GM18511 (cell line): ENCODE measurements at regions not wholly inside any gene's neighbourhood (a gene's known extent, or its start where the extent isn't known, plus 50 kb on each side); places are given as distances from the start of the nearest gene placed in this dataset.

Experiments
- ATAC-seq: cut with Tn5 transposase; IDR thresholded peaks from one replicate; pipeline ENCODE4 v1.9.1; 2021; ENCODE audit warnings: mild to moderate bottlenecking, moderate library complexity; ENCODE audit not compliant: unreplicated experiment

DNA sequence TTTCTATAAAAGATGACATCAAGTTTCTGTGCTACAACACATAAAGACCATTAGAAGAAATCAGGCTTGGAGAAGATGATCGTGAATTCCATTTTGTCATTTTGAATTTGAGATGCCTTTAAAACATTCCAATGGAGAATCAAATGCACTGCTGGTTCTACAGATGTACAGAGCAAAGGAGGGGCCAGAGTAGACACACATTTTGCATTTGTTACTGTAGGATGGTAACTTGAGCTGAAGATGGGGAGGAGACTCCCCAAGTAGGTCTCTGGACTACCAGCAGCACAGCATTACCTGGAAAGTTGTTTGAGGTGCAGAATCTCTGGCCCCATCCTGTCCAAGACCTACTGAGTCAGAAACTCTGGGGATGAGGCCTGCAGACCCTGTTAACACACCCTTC, 121.6 kb upstream of the RALGAPA2 start:
- no peak for ATAC-seq

DNA sequence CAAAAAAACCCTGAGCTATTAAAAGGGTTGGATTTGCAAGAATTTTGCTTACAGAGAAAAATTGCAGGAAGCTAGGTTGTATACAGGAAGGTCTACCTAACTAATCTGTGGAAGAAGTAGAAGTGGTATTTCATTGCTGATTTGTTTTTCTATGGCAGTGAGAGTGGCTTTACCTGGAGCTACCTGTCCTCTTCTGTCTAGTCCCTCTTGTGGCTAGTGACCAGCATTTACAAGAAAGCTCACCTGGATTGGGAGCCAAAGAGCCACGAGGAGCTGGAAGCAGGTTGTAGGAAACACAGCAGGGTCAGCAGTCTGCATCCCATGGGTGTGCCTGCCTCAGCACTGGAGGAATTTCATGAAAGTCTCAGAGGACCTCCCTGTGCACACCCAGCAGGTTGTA, 120.3 kb upstream of the RALGAPA2 start:
- ATAC-seq = no peak

DNA sequence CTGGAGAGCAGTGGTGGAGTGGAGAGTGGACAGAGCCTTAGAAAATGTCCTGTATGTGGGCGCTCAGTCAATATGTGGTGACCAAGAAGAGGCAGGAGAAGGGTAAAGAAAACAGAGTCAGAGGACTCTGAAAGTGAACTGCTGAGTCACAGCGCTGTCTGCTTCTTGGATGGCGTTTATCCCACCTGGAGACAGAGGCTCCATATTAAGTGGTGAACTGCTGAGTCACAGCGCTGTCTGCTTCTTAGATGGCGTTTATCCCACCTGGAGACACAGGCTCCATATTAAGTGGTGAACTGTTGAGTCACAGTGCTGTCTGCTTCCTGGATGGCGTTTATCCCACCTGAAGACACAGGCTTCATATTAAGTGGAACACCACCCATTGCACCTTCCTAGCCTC, 119.3 kb upstream of the RALGAPA2 start:
- no peak for ATAC-seq

DNA sequence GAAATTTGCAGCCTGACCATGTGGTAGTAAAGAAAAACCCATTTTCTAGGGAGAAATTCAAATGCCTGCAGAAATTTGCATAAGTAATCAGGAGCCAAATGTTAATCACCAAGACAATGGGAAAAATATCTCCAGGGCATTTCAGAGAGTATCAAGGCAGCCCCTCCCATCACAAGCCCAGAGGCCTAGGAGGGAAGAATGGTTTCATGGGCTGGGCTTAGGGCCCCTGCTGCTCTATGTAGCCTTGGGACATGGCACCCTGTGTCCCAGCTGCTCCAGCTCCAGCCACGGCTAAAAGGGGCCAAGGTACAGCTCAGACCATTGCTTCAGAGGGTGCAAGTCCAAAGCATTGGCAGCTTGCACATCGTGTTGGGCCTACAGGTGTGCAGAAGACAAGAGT, 117.2 kb upstream of the RALGAPA2 start:
- no peak for ATAC-seq

DNA sequence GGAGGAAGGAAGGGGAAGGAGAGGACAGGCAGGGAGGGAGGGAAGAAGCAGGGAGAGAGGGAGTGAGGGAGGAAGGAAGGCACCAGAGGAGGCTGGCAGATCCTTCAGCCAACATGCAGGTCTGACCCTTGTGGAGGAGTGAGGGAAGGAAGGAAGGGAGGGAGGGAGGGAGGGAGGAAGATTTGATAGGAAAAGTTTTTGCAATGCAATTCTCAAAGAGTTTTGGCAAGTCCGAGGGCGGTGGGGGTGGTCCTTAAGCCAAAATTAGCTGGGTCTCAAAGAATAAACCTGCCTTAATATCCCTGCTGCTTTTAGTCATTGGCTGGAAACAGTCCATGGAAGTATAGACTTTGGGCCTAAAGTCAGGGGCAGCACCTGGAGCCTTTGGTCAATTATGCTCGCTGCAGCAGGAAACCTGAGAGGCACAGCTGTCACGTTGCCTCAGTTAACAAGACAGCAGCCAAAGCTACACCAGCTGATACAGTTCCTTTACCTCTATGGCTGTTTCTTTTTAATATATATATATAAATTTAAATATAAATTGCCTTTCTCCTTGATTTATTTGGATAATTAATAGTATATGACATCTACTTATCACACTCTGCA, 115.7 kb upstream of the RALGAPA2 start:
- ATAC-seq = no peak

DNA sequence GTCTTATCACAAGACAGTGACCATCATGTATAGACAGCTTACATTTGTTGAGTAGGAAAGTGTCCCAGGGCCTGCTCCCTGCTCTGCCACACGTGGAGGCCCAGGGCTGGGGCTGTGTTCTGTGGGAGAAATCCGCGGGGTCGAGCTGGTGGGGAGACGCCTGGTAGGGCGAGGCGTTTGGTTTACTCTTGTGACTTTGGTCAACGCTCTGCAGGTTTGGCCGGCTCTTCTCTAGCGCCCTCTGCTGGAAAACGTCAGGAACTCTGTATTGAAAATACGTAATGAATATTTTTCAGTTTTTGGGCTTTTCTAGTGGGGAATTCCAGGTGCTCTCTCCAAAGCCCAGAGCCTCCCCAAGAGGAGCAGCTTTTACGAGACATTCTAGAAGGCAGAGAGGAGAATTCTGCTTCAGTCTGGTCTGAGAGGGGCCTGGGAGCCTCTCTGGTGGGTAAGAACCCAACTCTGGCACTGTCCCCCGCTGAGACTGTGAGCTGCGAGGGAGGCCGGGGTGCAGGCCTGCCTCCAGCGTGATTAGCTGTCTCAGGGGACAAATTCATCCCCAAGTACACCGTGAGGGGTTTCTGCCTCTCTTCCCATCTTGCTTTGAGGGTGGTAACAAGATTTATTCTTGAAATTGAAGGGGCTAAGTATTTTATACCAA, 112.6 kb upstream of the RALGAPA2 start:
- ATAC-seq = peak; percentile 82

DNA sequence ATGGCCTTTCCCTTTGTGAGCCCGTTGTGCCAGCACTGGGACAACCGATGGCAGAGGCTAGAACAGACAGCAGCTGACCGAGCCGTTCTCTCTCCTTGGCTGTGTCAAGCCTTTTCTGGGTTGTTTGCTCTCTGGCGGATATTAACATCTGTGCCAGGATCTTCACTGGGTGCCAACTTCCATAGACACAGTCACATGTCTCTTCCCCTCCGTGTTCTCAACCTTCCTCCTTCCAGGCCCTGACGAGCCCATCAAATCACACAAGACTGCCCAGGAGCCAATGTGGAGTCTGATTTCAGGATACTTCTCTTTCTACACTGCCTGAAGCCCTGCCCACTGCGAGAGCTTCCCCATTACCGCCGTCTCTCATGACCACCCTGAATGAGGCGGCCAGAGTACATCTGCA, 111.0 kb upstream of the RALGAPA2 start:
- no peak for ATAC-seq

DNA sequence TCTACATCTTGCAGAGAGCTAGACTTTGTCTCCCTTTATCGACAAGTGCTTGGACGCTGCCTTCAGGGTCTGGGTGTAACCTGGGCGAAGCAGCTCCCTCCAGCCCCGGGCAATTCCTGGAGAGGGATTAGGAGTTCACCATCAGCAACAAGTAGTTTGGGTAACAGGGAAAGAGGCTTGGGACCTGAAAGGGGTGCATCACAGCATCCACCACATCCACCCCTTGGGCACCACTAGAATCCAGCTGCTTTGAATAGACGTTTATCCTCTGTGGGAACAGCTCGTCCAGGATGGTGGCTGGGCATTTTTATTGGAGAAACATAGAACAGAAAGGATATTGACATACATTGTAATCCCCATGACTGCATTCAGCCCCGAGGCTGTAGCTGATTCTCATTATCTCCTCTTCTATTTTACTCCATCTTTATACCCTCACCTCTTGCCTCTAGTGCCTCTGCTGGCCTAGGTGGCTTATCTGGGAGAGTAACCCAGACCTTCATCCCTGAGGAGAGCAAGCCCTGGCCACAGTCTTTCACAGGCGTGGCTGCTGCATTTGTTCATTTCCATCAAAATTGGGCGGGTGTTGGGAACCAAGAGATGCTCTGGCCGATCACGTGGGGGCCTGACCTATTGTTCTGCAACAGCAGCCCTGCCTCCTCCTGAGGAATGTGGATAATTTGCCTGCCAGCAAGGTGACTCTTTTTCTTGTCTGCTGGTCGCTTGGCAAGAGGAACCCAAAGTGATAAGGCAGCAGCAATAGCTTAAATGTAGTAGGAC, 109.2 kb upstream of the RALGAPA2 start:
- no peak for ATAC-seq

DNA sequence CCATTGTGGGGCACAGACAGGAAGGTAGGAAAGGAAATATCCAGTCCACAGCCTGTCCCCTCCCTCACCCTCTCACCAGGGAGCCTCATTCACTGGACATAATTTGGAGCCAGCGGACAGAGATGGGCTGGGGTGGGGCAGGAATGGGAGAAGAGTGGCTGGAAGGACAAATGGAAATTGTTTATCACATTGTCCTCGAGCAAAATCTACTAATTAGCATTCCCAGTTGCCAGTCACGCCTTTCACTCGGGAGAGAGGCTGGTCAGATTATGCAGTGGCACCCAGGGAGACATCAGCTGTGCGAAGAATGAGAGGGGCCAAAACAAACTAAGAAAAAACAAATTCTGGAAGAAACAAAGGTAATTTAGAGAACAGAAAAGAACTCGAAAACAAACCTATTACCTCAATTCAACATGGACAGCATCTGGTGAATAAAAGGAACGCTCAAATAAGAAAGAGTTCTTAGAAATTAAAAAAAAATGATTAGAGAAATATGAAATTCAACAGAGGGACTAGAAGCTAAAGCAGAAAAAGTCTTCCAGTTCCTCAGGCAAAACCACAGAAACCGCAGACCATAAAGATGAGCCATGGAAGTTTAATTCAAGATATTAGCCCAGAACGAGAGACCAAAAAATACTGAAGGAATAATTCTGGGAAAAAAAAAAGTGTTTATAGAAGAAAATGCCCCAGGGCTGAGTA, 108.5 kb upstream of the RALGAPA2 start:
- ATAC-seq = no peak

DNA sequence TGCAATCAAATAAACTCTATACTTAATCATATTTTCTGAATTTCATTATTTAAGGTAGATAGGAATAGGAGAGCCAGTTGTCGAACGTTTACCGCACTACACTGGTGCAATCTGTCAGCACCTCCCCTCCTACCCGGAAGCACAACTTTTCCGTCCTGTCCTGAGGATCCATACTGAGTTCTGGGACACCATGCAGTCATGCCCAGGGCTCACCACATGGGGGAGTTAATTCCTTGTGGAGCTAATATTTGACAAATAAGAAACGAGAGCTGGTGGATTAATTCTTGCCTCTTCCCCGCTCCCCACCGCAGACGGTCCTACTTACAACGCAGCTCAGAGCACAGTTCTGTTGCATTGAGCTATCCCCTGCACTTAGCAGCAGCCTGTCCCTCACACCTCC, 107.7 kb upstream of the RALGAPA2 start:
- ATAC-seq = no peak

DNA sequence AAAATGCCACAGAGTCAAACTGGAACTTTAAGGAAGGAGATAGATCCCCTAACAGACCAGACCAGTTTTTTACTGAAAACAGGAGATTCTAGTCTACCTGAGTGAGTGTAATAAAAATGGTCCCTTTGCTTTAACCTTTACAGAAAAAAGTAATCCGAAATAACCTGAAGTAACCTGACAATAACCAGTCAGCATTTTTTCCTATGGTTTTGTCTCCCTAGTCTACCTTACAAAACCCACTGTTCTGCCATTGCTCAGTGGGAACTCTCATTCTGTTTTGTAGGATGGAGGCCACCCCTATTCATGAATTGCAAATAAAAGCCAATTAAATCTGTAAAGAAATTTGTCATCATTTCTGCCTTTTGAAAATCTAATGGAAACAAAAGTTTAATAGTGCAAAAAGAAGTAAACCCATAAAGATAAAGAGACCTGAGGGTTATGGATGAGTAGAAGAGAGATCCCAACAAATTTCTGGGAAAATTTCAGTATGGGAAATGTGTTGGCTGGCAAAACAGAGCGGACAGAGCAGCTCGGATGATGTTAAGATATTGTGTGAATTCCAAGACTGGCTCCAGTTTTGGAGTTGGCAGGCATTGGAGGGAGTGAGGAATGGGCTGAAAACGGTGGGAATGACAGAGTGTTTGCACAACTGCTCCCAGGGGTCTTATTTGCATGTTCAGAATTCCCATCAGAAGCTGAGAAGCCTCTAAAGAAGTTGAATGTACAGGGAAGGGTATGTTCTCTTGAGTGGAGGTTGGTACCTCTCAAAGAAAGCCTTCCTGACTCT, 104.7 kb upstream of the RALGAPA2 start:
- no peak for ATAC-seq

DNA sequence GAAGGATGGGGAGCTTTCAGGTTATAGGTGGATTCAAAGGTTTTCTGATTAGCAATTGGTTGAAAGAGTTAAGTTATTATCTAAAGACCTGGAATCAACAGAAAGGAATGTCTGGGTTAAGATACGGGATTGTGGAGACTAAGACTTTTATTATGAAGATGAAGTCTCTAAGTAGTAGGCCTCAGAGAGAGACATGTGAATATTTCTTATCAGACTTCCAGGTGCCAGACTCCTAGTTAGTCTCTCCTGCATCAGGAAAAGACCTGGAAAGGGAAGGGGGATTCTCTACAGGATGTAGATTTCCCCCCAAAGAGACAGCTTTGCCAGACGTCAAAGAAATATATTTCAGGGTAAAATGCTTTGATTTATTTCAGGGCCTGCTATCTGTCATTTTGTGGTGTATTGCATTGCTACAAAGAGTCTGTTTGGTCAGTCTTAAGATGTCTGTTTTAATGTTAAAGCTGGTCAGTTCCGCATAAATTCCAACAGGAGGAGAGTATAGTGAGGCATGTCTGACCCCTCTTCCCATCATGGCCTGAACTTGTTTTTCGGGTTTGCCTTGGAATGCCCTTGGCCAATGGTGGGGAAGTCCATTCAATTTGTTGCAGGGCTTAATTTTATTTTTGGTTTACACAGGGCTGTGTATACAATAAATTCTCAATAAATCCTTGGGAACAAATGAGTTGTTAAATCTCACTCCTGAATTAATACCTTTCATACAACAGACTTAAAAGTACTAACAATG, 103.4 kb upstream of the RALGAPA2 start:
- no peak for ATAC-seq

DNA sequence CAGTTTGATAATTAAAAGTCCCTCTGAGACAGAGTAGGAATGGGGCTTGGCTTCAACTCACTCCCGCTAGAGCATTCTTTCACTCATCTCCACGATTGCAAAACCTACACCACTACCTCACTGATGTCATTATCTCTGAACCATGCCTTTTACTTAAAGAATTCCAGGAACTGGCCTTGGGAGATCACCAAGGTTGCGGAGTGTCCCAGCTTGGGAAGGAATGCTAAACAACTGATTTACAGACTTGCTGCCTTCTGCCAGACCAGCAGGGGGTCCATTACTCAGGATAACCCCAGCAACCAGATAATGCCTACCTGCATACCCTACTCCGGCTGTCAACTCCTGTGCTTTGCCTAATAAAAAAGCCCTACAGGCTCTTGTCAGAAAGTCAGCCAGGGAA, 102.2 kb upstream of the RALGAPA2 start:
- no peak for ATAC-seq

DNA sequence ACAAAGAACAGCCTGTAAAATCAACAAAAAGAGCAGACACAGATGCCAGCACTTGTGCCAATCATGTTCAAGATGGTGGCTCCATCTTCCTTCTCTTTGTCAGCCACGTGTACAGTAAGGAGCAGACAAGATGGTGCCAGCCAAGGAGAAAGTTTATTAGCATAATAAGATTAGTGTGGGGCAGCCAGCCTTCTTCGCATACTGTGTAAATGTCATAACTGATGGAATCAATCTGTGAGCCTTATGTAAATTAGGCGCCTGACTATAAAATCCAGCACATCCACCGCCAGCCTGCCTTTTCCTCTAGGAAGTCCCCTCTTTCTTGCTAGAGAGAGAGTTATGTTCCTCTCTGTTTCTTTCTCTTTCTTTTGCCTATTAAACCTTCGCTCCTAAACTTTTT, 99.7 kb upstream of the RALGAPA2 start:
- ATAC-seq = no peak

DNA sequence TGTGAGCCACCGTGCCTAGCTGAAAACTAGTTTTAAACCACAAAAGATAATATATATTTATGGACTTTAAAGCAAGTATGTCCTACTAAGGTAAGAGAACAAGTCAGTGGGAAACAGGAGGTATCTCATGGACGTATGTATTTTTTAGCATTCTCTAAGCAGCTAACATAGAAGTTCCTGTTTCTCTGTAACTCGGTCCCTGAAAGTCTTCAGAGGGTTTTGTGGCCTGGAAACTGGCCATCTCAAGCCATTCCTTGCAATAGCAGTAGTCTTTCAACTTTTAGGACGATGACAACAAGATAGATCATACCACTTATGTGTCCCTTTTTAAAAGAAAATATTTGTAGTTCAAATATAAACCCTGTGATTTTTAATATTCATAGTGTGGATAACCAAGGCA, 95.6 kb upstream of the RALGAPA2 start:
- ATAC-seq = no peak

DNA sequence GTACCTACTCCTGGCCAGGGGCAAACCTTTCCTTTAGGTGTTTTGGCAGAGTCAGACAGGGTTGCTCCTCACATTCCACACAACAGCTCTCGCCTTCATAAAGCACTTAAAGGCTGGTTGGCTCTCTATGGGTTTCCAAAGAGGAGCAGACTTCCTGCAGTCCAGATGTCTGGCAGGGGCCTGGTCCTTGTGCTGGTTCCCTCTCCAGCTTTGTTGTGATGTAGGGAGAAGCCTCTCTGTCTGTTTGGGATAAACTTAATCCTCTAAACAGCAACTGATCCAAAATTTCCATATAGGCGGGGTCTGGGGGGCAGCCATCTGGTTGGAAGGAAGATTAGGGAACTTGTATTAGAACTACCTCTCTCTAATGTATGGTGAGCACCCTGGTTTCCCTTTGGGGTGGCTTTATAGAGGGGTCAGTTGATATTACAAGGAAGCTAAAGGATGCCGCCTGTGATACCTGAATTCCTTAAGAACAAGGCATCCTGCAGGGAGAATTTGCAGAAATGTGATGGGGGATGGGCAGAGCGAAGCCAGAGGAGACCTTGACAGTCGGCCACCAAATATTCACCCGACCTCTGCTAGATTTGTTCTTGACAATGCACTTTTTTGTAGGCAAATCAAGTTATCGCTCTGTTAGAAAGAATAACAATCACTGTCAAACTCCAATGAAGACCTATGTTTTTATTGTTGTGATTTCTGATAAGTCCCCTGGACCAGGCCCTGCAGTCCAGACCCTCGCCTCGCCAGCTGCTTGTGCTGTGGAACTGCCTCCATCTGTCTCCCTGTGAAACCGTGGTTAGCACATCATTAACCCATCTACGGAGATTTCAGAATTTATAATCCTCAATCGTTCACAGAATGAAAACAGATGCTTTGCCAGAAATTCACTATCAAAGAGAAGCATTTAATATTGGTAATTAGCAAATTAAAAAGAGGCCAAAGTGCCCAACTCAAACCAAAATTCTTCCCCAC, 94.0 kb upstream of the RALGAPA2 start:
- no peak for ATAC-seq

DNA sequence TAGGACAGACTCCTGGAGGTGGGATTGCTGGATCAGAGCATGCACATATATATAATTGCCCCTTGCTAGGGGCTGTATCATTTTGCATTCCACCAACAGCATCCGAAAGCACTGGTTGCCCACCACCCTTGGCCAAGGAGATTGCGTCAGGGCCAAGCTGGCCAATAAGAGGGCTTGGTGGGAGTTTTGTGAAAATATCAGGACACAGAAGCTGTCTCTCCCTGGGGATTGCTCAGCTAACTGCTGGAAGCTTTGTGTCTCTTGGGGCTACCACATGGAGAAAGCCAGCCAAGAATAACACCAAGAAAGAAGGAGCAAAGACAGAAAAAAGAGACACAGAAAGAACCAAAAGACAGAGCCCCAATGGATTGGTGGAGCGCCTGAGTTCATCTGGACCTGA, 90.6 kb upstream of the RALGAPA2 start:
- no peak for ATAC-seq

DNA sequence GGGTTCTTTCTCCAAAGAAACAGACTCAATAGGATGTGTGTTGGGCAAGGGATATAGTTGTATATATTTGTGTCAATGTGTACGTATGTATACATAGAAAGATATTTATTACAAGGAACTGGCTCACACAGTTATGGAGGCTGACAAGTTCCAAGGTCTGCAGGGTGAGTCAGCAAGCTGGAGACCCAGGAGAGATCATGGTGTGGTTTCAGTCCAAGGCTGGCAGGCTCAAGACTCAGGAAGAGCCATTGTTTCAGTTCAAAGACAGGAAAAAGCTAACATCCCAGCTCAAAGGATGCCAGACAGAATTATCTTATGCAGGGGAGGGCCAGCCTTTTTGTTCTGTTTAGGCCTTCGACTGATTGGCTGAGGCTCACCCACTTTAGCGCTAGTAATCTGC, 89.9 kb upstream of the RALGAPA2 start:
- ATAC-seq = no peak

DNA sequence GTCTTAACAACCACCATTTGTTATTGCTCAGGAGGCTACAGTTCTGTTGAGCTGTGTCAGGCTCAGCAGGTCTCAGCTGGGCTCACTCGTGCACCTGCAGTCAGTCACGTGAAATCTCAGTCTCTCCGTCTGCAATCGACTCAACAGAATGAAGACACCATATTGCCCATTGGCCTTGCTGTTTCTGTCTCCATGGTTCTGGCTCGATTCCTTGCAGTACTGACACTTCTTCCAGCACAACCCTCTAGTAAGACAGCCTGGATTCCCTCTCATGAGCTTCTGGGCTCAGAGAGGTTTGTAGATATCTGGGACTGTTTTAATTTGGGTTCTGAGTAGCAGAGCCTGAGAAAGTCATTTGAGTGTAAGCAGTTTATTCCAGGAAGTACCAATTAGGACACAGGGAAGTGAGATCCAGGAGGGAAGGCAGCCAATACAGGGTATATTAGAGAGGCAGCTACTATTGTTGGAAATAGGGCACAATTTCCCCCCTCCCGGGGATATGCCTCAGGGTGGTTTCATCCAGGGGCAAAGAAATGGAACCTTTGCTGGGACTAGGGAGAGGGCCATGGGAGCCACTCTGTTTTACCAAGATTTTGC, 87.4 kb upstream of the RALGAPA2 start:
- ATAC-seq = no peak
